Left ventricle myocardium inferior (tissue), 1 donor: ENCODE measurements at regions not wholly inside any gene's neighbourhood (a gene's known extent, or its start where the extent isn't known, plus 50 kb on each side); places are given as distances from the start of the nearest gene placed in this dataset.
"Not testable (repeated sequence)": the region's sequence is repeated elsewhere in the genome, so short reads cannot be mapped to it uniquely, and the experiment has no call there.

Experiments used
- DNase-seq: peaks from one replicate; pipeline ENCODE4 v3.0.0-alpha.2; 2020
- H3K27ac ChIP-seq: fragments of 200-600 bp; replicated peaks from 2 replicates; pipeline ENCODE4 v1.8.0; 2021
- H3K27me3 ChIP-seq: fragments of 200-600 bp; 2 replicates; pipeline ENCODE4 v1.8.0; 2021; ENCODE audit warnings: low read depth
- H3K36me3 ChIP-seq: fragments of 200-600 bp; 2 replicates; pipeline ENCODE4 v1.8.0; 2021
- H3K4me1 ChIP-seq: fragments of 200-600 bp; 2 replicates; pipeline ENCODE4 v1.8.0; 2021
- H3K4me3 ChIP-seq: fragments of 200-600 bp; 2 replicates; pipeline ENCODE4 v1.8.0; 2021; ENCODE audit warnings: mild to moderate bottlenecking, moderate library complexity
- H3K9me3 ChIP-seq: fragments of 200-600 bp; replicated peaks from 2 replicates; pipeline ENCODE4 v1.8.0; 2021
- CTCF ChIP-seq: fragments of 200-600 bp; IDR thresholded peaks from 2 replicates; pipeline ENCODE4 v1.8.0; 2021; ENCODE audit warnings: antibody characterized with exemption, mild to moderate bottlenecking, borderline replicate concordance
- intact Hi-C: fragments of 100-400 bp; cut with micrococcal nuclease; formaldehyde crosslinking; loops from one replicate; pipeline ENCODE4 v1.11.0; 2022
- donor health status: DM: no; HTN: yes; CAD: no; lungs with severe emphysema.

GRCh38 chr5:82421119-82421518 lies 143.0 kb upstream of the RPS23 start:
- Histone ChIP-seq H3K27me3 (no peaks in the 10 kb centered on the region), H3K4me3 (no peak overlapping the region), H3K27ac (no peak overlapping the region), H3K9me3 (no peaks in the 10 kb centered on the region), H3K4me1 (no peaks in the 10 kb centered on the region), H3K36me3 (no peaks in the 10 kb centered on the region)
- DNase-seq = no peak
- intact Hi-C loops = no loop called here
- no peak for TF ChIP-seq CTCF

- H3K36me3 ChIP-seq, H3K9me3 ChIP-seq, H3K4me1 ChIP-seq, DNase-seq, H3K27ac ChIP-seq, H3K4me3 ChIP-seq, H3K27me3 ChIP-seq, intact Hi-C loops: not testable (repeated sequence)
Observed at GRCh38 chr5:82420524-82420923, 142.4 kb upstream of the RPS23 start.

- Histone ChIP-seq H3K9me3 (no peaks in the 10 kb centered on the region), H3K4me3 (no peak overlapping the region), H3K4me1 (no peaks in the 10 kb centered on the region), H3K36me3 (no peaks in the 10 kb centered on the region), H3K27me3 (no peaks in the 10 kb centered on the region), H3K27ac (no peak overlapping the region)
- TF ChIP-seq CTCF = no peak
- intact Hi-C loops = no loop called here
- no peak for DNase-seq
Observed at GRCh38 chr5:82419559-82420332, 141.6 kb upstream of the RPS23 start.

- no peaks in the 10 kb centered on the region for H3K27me3 ChIP-seq
- no peak overlapping the region for H3K27ac ChIP-seq
- no peaks in the 10 kb centered on the region for H3K4me1 ChIP-seq
- no peak for DNase-seq
- no peaks in the 10 kb centered on the region for H3K36me3 ChIP-seq
- intact Hi-C loops = no loop called here
- no peak for TF ChIP-seq CTCF
- no peak overlapping the region for H3K4me3 ChIP-seq
- no peaks in the 10 kb centered on the region for H3K9me3 ChIP-seq
Observed at GRCh38 chr5:82418608-82418950, 140.4 kb upstream of the RPS23 start.

- DNase-seq = no peak
- Histone ChIP-seq H3K4me1 (no peaks in the 10 kb centered on the region), H3K4me3 (no peak overlapping the region), H3K27ac (no peak overlapping the region), H3K27me3 (no peaks in the 10 kb centered on the region), H3K36me3 (no peaks in the 10 kb centered on the region), H3K9me3 (no peaks in the 10 kb centered on the region)
- intact Hi-C loops = no loop called here
- no peak for TF ChIP-seq CTCF
Observed at GRCh38 chr5:82417776-82418607, 139.8 kb upstream of the RPS23 start.

GRCh38 chr5:82416512-82416911 lies 138.4 kb upstream of the RPS23 start:
- Histone ChIP-seq H3K27ac (no peak overlapping the region), H3K4me1 (no peaks in the 10 kb centered on the region), H3K36me3 (no peaks in the 10 kb centered on the region), H3K27me3 (no peaks in the 10 kb centered on the region), H3K4me3 (no peak overlapping the region), H3K9me3 (no peaks in the 10 kb centered on the region)
- TF ChIP-seq CTCF = no peak
- DNase-seq = no peak
- intact Hi-C loops = no loop called here
